Neural cell (in vitro differentiated cells): ENCODE measurements at regions not wholly inside any gene's neighbourhood (a gene's known extent, or its start where the extent isn't known, plus 50 kb on each side); places are given as distances from the start of the nearest gene placed in this dataset.

Source experiments
- H2AFZ ChIP-seq: fragments of 200-600, 300-800 bp; sonication (generic), shearing (Covaris generic); 2 replicates; pipeline ENCODE4 v1.6.0; 2014; ENCODE audit warnings: low read depth, mild to moderate bottlenecking, antibody characterized with exemption, low read length, moderate library complexity
- H3F3A ChIP-seq: fragments of 200-600 bp; shearing (Covaris generic); 2 replicates; pipeline ENCODE4 v1.6.1; 2016; ENCODE audit warnings: mild to moderate bottlenecking, moderate library complexity, mixed read lengths, antibody characterized with exemption, low read length; ENCODE audit not compliant: insufficient read depth, poor library complexity, severe bottlenecking
- H3K27ac ChIP-seq: fragments of 200-600, 300-800 bp; sonication (generic), shearing (Covaris generic); 2 replicates; pipeline ENCODE4 v1.5.1; 2014; ENCODE audit warnings: mild to moderate bottlenecking, low read length, moderate library complexity
- H3K27me3 ChIP-seq: fragments of 300-800, 200-600 bp; sonication (generic), shearing (Covaris generic); 2 replicates; pipeline ENCODE4 v1.6.0; 2014; ENCODE audit warnings: mild to moderate bottlenecking, low read depth, low read length, moderate library complexity; ENCODE audit not compliant: insufficient read depth
- H3K36me3 ChIP-seq: fragments of 300-800, 200-600 bp; sonication (generic), shearing (Covaris generic); 2 replicates; pipeline ENCODE4 v1.5.1; 2014; ENCODE audit warnings: mild to moderate bottlenecking, antibody characterized with exemption, low read length, moderate library complexity; ENCODE audit not compliant: insufficient read depth
- H3K4me2 ChIP-seq: fragments of 300-800, 200-600 bp; sonication (generic), shearing (Covaris generic); 2 replicates; pipeline ENCODE4 v1.6.0; 2014; ENCODE audit warnings: mild to moderate bottlenecking, low read length
- H3K4me3 ChIP-seq: fragments of 300-800, 200-600 bp; sonication (generic), shearing (Covaris generic); 2 replicates; pipeline ENCODE4 v1.5.1; 2014; ENCODE audit warnings: mild to moderate bottlenecking, low read length, moderate library complexity
- H3K79me2 ChIP-seq: fragments of 200-600 bp; shearing (Covaris generic); replicated peaks from 2 replicates; pipeline ENCODE4 v1.6.0; 2014; ENCODE audit warnings: mild to moderate bottlenecking, low read length, moderate library complexity; ENCODE audit not compliant: insufficient read depth
- H3K9ac ChIP-seq: fragments of 300-800, 200-600 bp; sonication (generic), shearing (Covaris generic); 2 replicates; pipeline ENCODE4 v1.6.1; 2016; ENCODE audit warnings: mild to moderate bottlenecking, low read length, mixed read lengths
- H3K9me2 ChIP-seq: fragments of 200-600 bp; shearing (Covaris generic); 2 replicates; pipeline ENCODE4 v1.6.1; 2016; ENCODE audit warnings: mild to moderate bottlenecking, low read length, mixed read lengths; ENCODE audit not compliant: insufficient read depth
- H3K9me3 ChIP-seq: fragments of 200-600, 300-800 bp; sonication (generic), shearing (Covaris generic); 2 replicates; pipeline ENCODE4 v1.6.1; 2016; ENCODE audit warnings: mild to moderate bottlenecking, mixed run types, low read length, moderate library complexity, mixed read lengths
- H4K20me1 ChIP-seq: fragments of 200-600 bp; shearing (Covaris generic); 2 replicates; pipeline ENCODE4 v1.6.1; 2016; ENCODE audit warnings: mild to moderate bottlenecking, mixed run types; ENCODE audit not compliant: insufficient read depth
- CTCF ChIP-seq: fragments of 450-650 bp; IDR thresholded peaks from 2 replicates; pipeline ENCODE4 v1.5.1; 2014; ENCODE audit warnings: antibody characterized with exemption, mild to moderate bottlenecking, moderate library complexity; ENCODE audit not compliant: poor library complexity, severe bottlenecking
- EP300 ChIP-seq: fragments of 450-650 bp; conservative IDR thresholded peaks from 2 replicates; pipeline ENCODE4 v1.6.1; 2014; ENCODE audit warnings: antibody characterized with exemption, mild to moderate bottlenecking, moderate library complexity; ENCODE audit not compliant: poor library complexity, severe bottlenecking
- EZH2 ChIP-seq: fragments of 200-600, 300-800 bp; shearing (Covaris generic), sonication (generic); IDR thresholded peaks from 2 replicates; pipeline ENCODE4 v1.6.1; 2014; ENCODE audit warnings: antibody characterized with exemption, low read length, borderline replicate concordance, mild to moderate bottlenecking; ENCODE audit not compliant: insufficient read depth, poor library complexity, severe bottlenecking
- MXI1 ChIP-seq: fragments of 450-650 bp; conservative IDR thresholded peaks from 2 replicates; pipeline ENCODE4 v1.6.1; 2014; ENCODE audit warnings: antibody characterized with exemption, mild to moderate bottlenecking; ENCODE audit not compliant: poor library complexity, severe bottlenecking
- POLR2AphosphoS5 ChIP-seq: IDR thresholded peaks from 2 replicates; pipeline ENCODE4 v1.6.1; 2012
- REST ChIP-seq: IDR thresholded peaks from 2 replicates; pipeline ENCODE4 v1.6.1; 2012; ENCODE audit warnings: borderline replicate concordance
- SMC3 ChIP-seq: fragments of 450-650 bp; conservative IDR thresholded peaks from 2 replicates; pipeline ENCODE4 v1.6.1; 2014; ENCODE audit warnings: antibody characterized with exemption, mild to moderate bottlenecking, moderate library complexity; ENCODE audit not compliant: poor library complexity
- TAF1 ChIP-seq: IDR thresholded peaks from 2 replicates; pipeline ENCODE4 v1.6.1; 2012; ENCODE audit warnings: low read depth

- Histone ChIP-seq H3K9me3 (no peaks in the 10 kb centered on the region), H3K27me3 (no peaks in the 10 kb centered on the region), H3K79me2 (no peaks in the 10 kb centered on the region), H3K9me2 (no peaks in the 10 kb centered on the region), H3K4me3 (no peak overlapping the region), H3K4me2 (no peak overlapping the region), H4K20me1 (no peaks in the 10 kb centered on the region), H3K36me3 (no peaks in the 10 kb centered on the region), H3K27ac (no peak overlapping the region), H3F3A (no peaks in the 10 kb centered on the region), H3K9ac (no peak overlapping the region), H2AFZ (no peak overlapping the region)
- TF ChIP-seq SMC3 (no peak), CTCF (no peak), REST (no peak), POLR2AphosphoS5 (no peak), EZH2 (no peak), EP300 (no peak), TAF1 (no peak)
Observed at GRCh38 chr5:104635227-104635626, 1072.6 kb upstream of the NUDT12 start.

- Histone ChIP-seq H3K27ac (no peak overlapping the region), H3F3A (no peaks in the 10 kb centered on the region), H2AFZ (no peak overlapping the region), H3K4me2 (no peak overlapping the region), H3K9me2 (no peaks in the 10 kb centered on the region), H3K9me3 (no peaks in the 10 kb centered on the region), H3K4me3 (no peak overlapping the region), H3K79me2 (no peaks in the 10 kb centered on the region), H3K36me3 (no peaks in the 10 kb centered on the region), H4K20me1 (no peaks in the 10 kb centered on the region), H3K9ac (no peak overlapping the region), H3K27me3 (no peaks in the 10 kb centered on the region)
- TF ChIP-seq MXI1 (no peak), EZH2 (no peak), CTCF (no peak)
Observed at GRCh38 chr5:104628911-104629310, 1066.3 kb upstream of the NUDT12 start.
